Liver (tissue), 8 donors: ENCODE measurements at regions not wholly inside any gene's neighbourhood (a gene's known extent, or its start where the extent isn't known, plus 50 kb on each side); places are given as distances from the start of the nearest gene placed in this dataset.

Experiments
- DNase-seq: peaks from one replicate; pipeline ENCODE4 v3.0.0-alpha.2; 2017; ENCODE audit warnings: low spot score
- H3K27ac ChIP-seq, 2 donors: one replicate each; pipeline ENCODE4 v1.7.0; 2013; ENCODE audit warnings: inconsistent platforms in 2 of 2, low read length in 2 of 2, control low read depth in 1 of 2, low read depth in 1 of 2, mild to moderate bottlenecking in 1 of 2
- H3K27me3 ChIP-seq, 4 donors: one replicate each; pipeline versions ENCODE4 v1.6.1 to v1.7.0; 2013; ENCODE audit warnings: low read length in 3 of 4, inconsistent platforms in 1 of 4, mild to moderate bottlenecking in 1 of 4, moderate library complexity in 1 of 4; ENCODE audit not compliant: control insufficient read depth in 4 of 4, insufficient read depth in 4 of 4
- H3K36me3 ChIP-seq, 4 donors: one replicate each; pipeline versions ENCODE4 v1.6.1 to v1.7.0; 2013; ENCODE audit warnings: low read length in 3 of 4, mild to moderate bottlenecking in 3 of 4, low read depth in 1 of 4, moderate library complexity in 1 of 4; ENCODE audit not compliant: control insufficient read depth in 4 of 4, insufficient read depth in 3 of 4
- H3K4me1 ChIP-seq, 4 donors: one replicate each; pipeline versions ENCODE4 v1.6.1 to v1.7.0; 2013; ENCODE audit warnings: low read length in 3 of 4, mild to moderate bottlenecking in 3 of 4, moderate library complexity in 1 of 4; ENCODE audit not compliant: control insufficient read depth in 4 of 4, insufficient read depth in 4 of 4
- H3K4me3 ChIP-seq, 3 donors: one replicate each; pipeline versions ENCODE4 v1.6.1 to v1.7.0; 2013; ENCODE audit warnings: low read length in 3 of 3, control low read depth in 1 of 3, low read depth in 1 of 3, mild to moderate bottlenecking in 1 of 3
- H3K9ac ChIP-seq, 2 donors: one replicate each; pipeline ENCODE4 v1.7.0; 2013; ENCODE audit warnings: low read length in 2 of 2, mild to moderate bottlenecking in 2 of 2, moderate library complexity in 2 of 2, control low read depth in 1 of 2, low read depth in 1 of 2
- H3K9me3 ChIP-seq, 4 donors: one replicate each; pipeline versions ENCODE4 v1.6.1 to v1.7.0; 2013; ENCODE audit warnings: low read length in 3 of 4; ENCODE audit not compliant: control insufficient read depth in 4 of 4
- EGR1 ChIP-seq, 2 donors: IDR thresholded peaks; 2 replicates each; pipeline ENCODE4 v1.6.1; 2016 to 2018; ENCODE audit warnings: antibody characterized with exemption in 2 of 2, low read depth in 2 of 2
- FOXA2 ChIP-seq: IDR thresholded peaks from 2 replicates; pipeline ENCODE4 v1.6.1; 2016; ENCODE audit warnings: antibody characterized with exemption
- GABPA ChIP-seq, 2 donors: IDR thresholded peaks in 1 of 2; conservative IDR thresholded peaks in 1 of 2; 2 replicates each; pipeline ENCODE4 v1.6.1; 2016; ENCODE audit warnings: antibody characterized with exemption in 2 of 2, mild to moderate bottlenecking in 1 of 2, moderate library complexity in 1 of 2
- HNF4A ChIP-seq, 2 donors: conservative IDR thresholded peaks; 2 replicates each; pipeline ENCODE4 v1.6.1; 2016; ENCODE audit warnings: antibody characterized with exemption in 2 of 2, mild to moderate bottlenecking in 2 of 2
- HNF4G ChIP-seq: IDR thresholded peaks from 2 replicates; pipeline ENCODE4 v1.6.1; 2016; ENCODE audit warnings: antibody characterized with exemption
- JUND ChIP-seq, 2 donors: IDR thresholded peaks; 2 replicates each; pipeline ENCODE4 v1.6.1; 2016; ENCODE audit warnings: antibody characterized with exemption in 2 of 2
- NR2F2 ChIP-seq: IDR thresholded peaks from 2 replicates; pipeline ENCODE4 v1.6.1; 2016; ENCODE audit warnings: antibody characterized with exemption
- RAD21 ChIP-seq, 2 donors: IDR thresholded peaks; 2 replicates each; pipeline ENCODE4 v1.6.1; 2016; ENCODE audit warnings: antibody characterized with exemption in 2 of 2, mild to moderate bottlenecking in 2 of 2
- RXRA ChIP-seq, 2 donors: IDR thresholded peaks; 2 replicates each; pipeline ENCODE4 v1.6.1; 2017 to 2018; ENCODE audit warnings: antibody characterized with exemption in 2 of 2, mild to moderate bottlenecking in 1 of 2
- SP1 ChIP-seq: IDR thresholded peaks from 2 replicates; pipeline ENCODE4 v1.6.1; 2018; ENCODE audit warnings: antibody characterized with exemption, mild to moderate bottlenecking
- TAF1 ChIP-seq: conservative IDR thresholded peaks from 2 replicates; pipeline ENCODE4 v1.6.1; 2016; ENCODE audit warnings: antibody characterized with exemption, mild to moderate bottlenecking
- YY1 ChIP-seq: IDR thresholded peaks from 2 replicates; pipeline ENCODE4 v1.6.1; 2016; ENCODE audit warnings: antibody characterized with exemption, mild to moderate bottlenecking
- WGBS: extraction: QIAGEN DNeasy Blood & Tissue Kit; methylation state at CpG from one replicate; pipeline ENCODE4 v1.1.7; 2013; 5-methylcytosine and 5-hydroxymethylcytosine counted together
- TF ChIP-seq, protein P1 (sequence below): IDR thresholded peaks from 2 replicates; pipeline ENCODE4 v1.6.1; 2016; ENCODE audit warnings: antibody characterized with exemption
- TF ChIP-seq, protein P2 (sequence below): IDR thresholded peaks from 2 replicates; pipeline ENCODE4 v1.6.1; 2016; ENCODE audit warnings: antibody characterized with exemption
- TF ChIP-seq, protein P3 (sequence below): IDR thresholded peaks from 2 replicates; pipeline ENCODE4 v1.6.1; 2016; ENCODE audit warnings: antibody characterized with exemption
- TF ChIP-seq, protein P4 (sequence below): fragments of 150-350 bp; IDR thresholded peaks from 2 replicates; pipeline ENCODE4 v1.5.1; 2017; ENCODE audit warnings: improper control_type of control experiment, low read depth, low read length; ENCODE audit not compliant: missing input control
- TF ChIP-seq, protein P5 (sequence below): IDR thresholded peaks from 2 replicates; pipeline ENCODE4 v1.6.1; 2016; ENCODE audit warnings: antibody characterized with exemption, mild to moderate bottlenecking
- donor health status: healthy.
- donor health status: healthy.
- donor health status: healthy.
- donor health status: healthy.
- donor health status: healthy.

DNA sequence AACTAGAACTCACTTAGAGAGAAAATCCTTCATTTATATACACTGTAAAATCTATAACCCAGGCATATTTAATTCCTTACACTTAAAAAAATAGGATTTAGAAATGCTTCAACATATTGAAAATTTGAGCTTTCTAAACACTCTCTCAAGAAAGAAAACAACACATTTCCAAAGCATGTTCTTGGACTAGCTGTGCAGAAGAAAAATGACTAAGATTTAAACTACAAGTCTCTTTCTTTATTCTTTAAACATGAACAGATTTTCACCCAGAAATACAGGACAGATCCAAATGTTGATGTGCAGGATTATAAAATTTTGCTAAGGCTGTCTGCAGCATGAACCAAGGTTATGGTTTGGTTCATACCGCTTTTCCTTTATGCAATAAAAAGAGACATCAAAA, 77.7 kb upstream of the TUSC1 start:
- Histone ChIP-seq H3K9ac (no peak overlapping the region), H3K4me3 (no peak overlapping the region), H3K27ac (no peak overlapping the region), H3K9me3 (no peaks in the 10 kb centered on the region), H3K36me3 (no peaks in the 10 kb centered on the region), H3K4me1 (no peaks in the 10 kb centered on the region), H3K27me3 (no peaks in the 10 kb centered on the region)
- WGBS = 87% methylated on average over 1 of the region's 1 CpG
- TF ChIP-seq RAD21 (IDR thresholded peaks at IDR 0.05) = no peak
- TF ChIP-seq EGR1 (IDR thresholded peaks at IDR 0.05; ENCODE audit: low read depth in 2 of 2) = no peak
- TF ChIP-seq HNF4A (conservative IDR thresholded peaks at IDR 0.05) = no peak
- TF ChIP-seq, protein P1, sequence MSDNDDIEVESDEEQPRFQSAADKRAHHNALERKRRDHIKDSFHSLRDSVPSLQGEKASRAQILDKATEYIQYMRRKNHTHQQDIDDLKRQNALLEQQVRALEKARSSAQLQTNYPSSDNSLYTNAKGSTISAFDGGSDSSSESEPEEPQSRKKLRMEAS = no peak
- TF ChIP-seq FOXA2 = no peak
- no peak for DNase-seq

DNA sequence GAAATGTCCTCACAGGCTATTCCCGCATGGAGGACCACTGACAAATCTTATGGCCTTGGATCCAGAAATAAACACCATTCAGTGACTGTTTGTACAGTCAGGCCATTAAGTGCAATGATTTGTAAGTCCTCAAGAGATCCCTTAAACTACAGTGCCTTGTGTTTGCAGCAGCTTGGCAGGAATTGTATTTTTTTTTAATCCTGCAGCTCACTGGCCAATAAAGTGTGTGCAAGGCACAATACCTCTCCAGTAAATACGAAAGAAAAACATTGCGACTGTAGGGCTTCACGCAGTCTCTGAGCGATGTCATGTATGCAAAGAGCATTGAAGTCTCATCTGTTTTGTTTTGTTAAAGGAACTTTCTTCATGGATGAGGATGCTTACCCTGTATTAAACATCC, 74.2 kb upstream of the TUSC1 start:
- no peak for DNase-seq
- 80% methylated on average over 5 of the region's 5 CpGs for WGBS

More for the DNA sequence above, 74.2 kb upstream of the TUSC1 start:
- no peak overlapping the region for H3K27ac ChIP-seq
- H3K9me3 ChIP-seq = no peaks in the 10 kb centered on the region
- no peaks in the 10 kb centered on the region for H3K4me1 ChIP-seq
- TF ChIP-seq RAD21 (IDR thresholded peaks at IDR 0.05) = no peak
- TF ChIP-seq FOXA2 = no peak
- TF ChIP-seq, protein P2, sequence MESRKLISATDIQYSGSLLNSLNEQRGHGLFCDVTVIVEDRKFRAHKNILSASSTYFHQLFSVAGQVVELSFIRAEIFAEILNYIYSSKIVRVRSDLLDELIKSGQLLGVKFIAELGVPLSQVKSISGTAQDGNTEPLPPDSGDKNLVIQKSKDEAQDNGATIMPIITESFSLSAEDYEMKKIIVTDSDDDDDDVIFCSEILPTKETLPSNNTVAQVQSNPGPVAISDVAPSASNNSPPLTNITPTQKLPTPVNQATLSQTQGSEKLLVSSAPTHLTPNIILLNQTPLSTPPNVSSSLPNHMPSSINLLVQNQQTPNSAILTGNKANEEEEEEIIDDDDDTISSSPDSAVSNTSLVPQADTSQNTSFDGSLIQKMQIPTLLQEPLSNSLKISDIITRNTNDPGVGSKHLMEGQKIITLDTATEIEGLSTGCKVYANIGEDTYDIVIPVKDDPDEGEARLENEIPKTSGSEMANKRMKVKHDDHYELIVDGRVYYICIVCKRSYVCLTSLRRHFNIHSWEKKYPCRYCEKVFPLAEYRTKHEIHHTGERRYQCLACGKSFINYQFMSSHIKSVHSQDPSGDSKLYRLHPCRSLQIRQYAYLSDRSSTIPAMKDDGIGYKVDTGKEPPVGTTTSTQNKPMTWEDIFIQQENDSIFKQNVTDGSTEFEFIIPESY = no peak
- TF ChIP-seq, protein P1 = no peak
- no peak for TF ChIP-seq YY1
- TF ChIP-seq RXRA (IDR thresholded peaks at IDR 0.05) = no peak
- TF ChIP-seq NR2F2 = no peak
- no peak for TF ChIP-seq EGR1 (IDR thresholded peaks at IDR 0.05; ENCODE audit: low read depth in 2 of 2)
- TF ChIP-seq, protein P3, sequence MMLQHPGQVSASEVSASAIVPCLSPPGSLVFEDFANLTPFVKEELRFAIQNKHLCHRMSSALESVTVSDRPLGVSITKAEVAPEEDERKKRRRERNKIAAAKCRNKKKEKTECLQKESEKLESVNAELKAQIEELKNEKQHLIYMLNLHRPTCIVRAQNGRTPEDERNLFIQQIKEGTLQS = no peak
- no peak for TF ChIP-seq SP1
- TF ChIP-seq, protein P4, sequence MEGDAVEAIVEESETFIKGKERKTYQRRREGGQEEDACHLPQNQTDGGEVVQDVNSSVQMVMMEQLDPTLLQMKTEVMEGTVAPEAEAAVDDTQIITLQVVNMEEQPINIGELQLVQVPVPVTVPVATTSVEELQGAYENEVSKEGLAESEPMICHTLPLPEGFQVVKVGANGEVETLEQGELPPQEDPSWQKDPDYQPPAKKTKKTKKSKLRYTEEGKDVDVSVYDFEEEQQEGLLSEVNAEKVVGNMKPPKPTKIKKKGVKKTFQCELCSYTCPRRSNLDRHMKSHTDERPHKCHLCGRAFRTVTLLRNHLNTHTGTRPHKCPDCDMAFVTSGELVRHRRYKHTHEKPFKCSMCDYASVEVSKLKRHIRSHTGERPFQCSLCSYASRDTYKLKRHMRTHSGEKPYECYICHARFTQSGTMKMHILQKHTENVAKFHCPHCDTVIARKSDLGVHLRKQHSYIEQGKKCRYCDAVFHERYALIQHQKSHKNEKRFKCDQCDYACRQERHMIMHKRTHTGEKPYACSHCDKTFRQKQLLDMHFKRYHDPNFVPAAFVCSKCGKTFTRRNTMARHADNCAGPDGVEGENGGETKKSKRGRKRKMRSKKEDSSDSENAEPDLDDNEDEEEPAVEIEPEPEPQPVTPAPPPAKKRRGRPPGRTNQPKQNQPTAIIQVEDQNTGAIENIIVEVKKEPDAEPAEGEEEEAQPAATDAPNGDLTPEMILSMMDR = no peak
- TF ChIP-seq, protein P5, sequence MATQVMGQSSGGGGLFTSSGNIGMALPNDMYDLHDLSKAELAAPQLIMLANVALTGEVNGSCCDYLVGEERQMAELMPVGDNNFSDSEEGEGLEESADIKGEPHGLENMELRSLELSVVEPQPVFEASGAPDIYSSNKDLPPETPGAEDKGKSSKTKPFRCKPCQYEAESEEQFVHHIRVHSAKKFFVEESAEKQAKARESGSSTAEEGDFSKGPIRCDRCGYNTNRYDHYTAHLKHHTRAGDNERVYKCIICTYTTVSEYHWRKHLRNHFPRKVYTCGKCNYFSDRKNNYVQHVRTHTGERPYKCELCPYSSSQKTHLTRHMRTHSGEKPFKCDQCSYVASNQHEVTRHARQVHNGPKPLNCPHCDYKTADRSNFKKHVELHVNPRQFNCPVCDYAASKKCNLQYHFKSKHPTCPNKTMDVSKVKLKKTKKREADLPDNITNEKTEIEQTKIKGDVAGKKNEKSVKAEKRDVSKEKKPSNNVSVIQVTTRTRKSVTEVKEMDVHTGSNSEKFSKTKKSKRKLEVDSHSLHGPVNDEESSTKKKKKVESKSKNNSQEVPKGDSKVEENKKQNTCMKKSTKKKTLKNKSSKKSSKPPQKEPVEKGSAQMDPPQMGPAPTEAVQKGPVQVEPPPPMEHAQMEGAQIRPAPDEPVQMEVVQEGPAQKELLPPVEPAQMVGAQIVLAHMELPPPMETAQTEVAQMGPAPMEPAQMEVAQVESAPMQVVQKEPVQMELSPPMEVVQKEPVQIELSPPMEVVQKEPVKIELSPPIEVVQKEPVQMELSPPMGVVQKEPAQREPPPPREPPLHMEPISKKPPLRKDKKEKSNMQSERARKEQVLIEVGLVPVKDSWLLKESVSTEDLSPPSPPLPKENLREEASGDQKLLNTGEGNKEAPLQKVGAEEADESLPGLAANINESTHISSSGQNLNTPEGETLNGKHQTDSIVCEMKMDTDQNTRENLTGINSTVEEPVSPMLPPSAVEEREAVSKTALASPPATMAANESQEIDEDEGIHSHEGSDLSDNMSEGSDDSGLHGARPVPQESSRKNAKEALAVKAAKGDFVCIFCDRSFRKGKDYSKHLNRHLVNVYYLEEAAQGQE = no peak
- no peak for TF ChIP-seq HNF4A (conservative IDR thresholded peaks at IDR 0.05)
- TF ChIP-seq TAF1 = no peak
- TF ChIP-seq JUND (IDR thresholded peaks at IDR 0.05) = no peak
- no peak for TF ChIP-seq GABPA (IDR thresholded peaks at IDR 0.05 in 1 of 2, conservative IDR thresholded peaks at IDR 0.05 in 1 of 2)
- no peak for TF ChIP-seq HNF4G
- H3K4me3 ChIP-seq = no peak overlapping the region
- H3K27me3 ChIP-seq = no peaks in the 10 kb centered on the region
- H3K36me3 ChIP-seq = no peaks in the 10 kb centered on the region
- H3K9ac ChIP-seq = no peak overlapping the region
